ENCODE measurements at regions not wholly inside any gene's neighbourhood (a gene's known extent, or its start where the extent isn't known, plus 50 kb on each side); places are given as distances from the start of the nearest gene placed in this dataset.

- TF ChIP-seq REST (IDR thresholded peaks at IDR 0.05; ENCODE audit: insufficient replicate concordance, low read depth) (no peak), POLR2AphosphoS5 (IDR thresholded peaks at IDR 0.05; ENCODE audit: low read depth) (no peak)
Observed at GRCh38 chr3:110293660-110294059, 778.0 kb upstream of the NECTIN3 start.
